ENCODE measurements at regions not wholly inside any gene's neighbourhood (a gene's known extent, or its start where the extent isn't known, plus 50 kb on each side); places are given as distances from the start of the nearest gene placed in this dataset.

DNA sequence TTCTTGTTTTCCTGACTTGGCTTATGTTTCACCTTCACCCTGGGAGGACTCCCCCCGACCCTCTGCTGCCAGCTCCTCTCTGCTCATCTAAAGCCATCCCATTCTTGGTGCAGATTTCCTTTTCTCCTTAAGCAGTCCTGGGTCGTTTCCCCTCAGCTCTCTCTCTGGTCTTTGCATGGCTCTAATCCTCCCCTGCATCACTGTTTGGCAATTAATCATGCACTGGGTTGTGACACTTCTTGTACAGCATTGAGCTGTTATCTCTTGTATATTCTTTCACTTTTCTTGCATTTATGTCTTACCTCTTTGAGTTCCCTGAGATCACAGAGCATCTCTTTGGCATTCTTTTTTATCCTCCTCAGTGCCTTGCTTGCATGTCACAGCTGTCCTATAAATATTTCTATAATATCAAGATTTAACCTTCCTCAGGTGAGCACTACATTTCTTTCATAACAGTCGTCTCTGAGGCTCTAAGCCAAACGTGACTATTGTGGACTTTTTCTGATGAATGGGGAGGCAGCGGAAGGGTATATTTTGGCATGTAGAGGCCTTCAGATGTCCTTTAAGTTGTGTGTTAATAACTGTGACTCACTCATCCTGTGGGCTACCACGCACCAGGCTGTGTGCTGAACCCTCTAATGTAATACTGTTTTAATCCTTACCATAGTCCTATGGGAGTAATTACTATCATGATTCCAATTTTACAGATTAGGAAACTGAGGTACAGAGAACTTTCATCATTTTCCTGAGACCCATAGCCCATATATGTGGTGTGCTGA is 507.5 kb downstream of the SLC4A3 start:
- no peak overlapping the region for H3K4me3 ChIP-seq (ENCODE audit: low read depth, low read length)
- TF ChIP-seq, protein P1, sequence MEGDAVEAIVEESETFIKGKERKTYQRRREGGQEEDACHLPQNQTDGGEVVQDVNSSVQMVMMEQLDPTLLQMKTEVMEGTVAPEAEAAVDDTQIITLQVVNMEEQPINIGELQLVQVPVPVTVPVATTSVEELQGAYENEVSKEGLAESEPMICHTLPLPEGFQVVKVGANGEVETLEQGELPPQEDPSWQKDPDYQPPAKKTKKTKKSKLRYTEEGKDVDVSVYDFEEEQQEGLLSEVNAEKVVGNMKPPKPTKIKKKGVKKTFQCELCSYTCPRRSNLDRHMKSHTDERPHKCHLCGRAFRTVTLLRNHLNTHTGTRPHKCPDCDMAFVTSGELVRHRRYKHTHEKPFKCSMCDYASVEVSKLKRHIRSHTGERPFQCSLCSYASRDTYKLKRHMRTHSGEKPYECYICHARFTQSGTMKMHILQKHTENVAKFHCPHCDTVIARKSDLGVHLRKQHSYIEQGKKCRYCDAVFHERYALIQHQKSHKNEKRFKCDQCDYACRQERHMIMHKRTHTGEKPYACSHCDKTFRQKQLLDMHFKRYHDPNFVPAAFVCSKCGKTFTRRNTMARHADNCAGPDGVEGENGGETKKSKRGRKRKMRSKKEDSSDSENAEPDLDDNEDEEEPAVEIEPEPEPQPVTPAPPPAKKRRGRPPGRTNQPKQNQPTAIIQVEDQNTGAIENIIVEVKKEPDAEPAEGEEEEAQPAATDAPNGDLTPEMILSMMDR (IDR thresholded peaks at IDR 0.05; ENCODE audit: borderline replicate concordance, insufficient read depth, low read depth, low read length): no peak

DNA sequence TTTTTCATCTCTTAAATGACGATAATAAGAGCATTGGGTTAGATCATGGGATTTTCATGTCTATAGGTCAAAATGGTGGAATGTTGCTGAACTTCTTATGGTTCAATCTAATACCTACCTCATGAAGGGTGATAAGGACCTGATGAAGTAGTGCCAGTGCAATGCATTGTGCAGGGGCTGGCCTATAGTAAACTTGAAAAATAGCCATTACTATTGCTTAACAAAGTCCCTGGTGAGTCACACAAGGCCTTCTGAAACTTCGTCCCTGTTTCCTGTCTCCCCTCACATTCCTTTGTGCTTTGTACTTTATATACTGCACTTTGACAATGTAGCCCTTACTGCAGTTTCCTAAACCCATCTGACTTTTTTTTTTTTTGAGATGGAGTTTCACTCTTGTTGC is 515.9 kb downstream of the SLC4A3 start:
- TF ChIP-seq, protein P1 (IDR thresholded peaks at IDR 0.05; ENCODE audit: borderline replicate concordance, insufficient read depth, low read depth, low read length): no peak
- no peak overlapping the region for H3K4me3 ChIP-seq (ENCODE audit: low read depth, low read length)

DNA sequence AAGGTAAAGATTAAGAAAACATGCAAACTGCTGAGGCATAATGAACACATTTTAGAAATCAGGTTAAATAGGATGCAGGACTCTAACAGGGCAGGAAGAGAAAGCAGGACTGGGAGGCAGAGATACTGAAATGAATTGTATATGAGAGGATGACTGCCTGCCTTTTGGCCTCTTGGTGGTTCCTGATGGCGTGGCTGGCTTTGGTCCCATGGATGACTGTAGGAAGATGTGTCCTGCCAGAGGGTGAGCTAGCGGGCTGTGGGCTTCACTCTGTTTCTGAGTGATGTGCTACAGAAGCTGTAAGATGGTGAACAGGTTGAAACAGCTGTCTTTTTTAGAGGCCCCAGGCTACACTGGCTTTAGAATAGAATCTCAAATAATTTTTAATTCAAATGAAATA is 517.0 kb downstream of the SLC4A3 start:
- TF ChIP-seq, protein P1 (IDR thresholded peaks at IDR 0.05; ENCODE audit: borderline replicate concordance, insufficient read depth, low read depth, low read length): no peak
- H3K4me3 ChIP-seq (ENCODE audit: low read depth, low read length): no peak overlapping the region

DNA sequence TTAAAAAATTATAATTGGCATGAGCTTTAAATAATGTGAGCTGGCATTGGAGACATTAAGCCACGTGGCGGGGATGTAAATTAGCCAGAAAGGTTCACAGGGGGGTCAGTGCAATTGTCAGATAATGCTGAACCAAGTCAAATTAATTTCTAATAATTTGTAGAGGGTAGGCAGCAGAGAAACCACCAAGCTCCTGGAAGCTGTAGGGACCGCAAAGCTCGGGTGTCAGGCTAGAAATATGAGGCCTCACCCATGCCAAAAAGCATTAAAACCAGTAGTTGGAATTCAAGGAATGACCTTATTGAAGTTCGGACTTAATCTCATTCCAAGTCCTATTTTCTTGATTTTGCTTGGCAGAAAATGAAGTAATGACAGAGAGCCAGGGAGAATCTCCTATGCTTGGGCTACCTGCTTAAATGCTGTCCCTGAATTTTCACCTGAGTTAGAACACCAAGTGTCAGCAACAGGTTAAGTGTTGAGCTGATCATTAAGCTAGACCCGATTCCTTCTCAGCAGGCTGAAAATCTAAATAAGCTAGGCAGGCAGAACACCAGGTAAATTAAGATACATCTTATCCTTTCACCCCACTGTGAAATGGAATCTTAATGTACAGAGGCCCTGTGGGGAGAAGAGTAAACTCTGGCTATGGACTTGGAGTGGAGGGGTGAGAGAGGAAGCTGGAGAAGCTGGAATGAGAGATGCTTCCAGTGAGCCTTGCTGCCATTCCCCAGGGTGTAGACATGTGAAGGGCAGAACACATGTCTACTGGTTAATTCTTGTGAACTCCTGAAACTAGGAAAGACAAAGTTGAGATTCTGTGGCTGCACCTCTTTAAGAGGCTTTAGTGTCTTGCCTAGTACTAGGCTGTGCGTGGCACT is 520.0 kb downstream of the SLC4A3 start:
- H3K4me3 ChIP-seq (ENCODE audit: low read depth, low read length): no peak overlapping the region
- TF ChIP-seq, protein P1 (IDR thresholded peaks at IDR 0.05; ENCODE audit: borderline replicate concordance, insufficient read depth, low read depth, low read length): no peak

DNA sequence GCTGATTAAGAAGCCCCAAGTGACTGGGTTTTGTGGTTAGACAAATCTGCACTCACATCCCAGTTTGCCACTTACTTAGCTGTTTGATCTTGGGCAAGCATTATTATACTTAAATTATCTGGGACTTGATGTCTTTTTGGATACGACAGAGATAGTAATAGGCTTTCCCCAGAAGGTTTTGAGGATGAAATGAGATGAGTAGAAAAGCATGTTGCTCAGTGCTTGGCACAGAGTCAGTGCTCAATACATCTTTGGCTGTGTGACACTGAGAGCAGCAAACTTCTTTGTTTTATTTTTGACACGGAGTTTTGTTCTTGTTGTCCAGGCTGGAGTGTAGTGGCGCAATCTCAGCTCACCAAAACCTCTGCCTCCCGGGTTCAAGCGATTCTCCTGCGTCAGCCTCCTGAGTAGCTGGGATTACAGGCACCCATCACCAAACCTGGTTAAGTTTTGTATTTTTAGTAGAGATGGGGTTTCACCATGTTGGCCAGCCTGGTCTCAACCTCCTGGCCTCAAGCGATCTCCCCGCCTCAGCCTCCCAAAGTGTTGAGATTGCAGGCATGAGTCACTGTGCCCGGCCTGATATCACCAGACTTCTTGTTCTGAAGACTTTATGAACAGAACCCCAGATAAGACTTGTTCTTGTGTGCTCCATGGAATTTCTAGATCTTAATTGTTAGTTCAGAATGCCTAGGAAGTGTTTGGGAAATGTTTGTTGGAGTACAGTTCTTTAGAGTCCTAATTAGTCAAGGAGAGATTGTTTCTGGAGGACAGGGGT is 521.2 kb downstream of the SLC4A3 start:
- TF ChIP-seq, protein P1 (IDR thresholded peaks at IDR 0.05; ENCODE audit: borderline replicate concordance, insufficient read depth, low read depth, low read length): no peak

DNA sequence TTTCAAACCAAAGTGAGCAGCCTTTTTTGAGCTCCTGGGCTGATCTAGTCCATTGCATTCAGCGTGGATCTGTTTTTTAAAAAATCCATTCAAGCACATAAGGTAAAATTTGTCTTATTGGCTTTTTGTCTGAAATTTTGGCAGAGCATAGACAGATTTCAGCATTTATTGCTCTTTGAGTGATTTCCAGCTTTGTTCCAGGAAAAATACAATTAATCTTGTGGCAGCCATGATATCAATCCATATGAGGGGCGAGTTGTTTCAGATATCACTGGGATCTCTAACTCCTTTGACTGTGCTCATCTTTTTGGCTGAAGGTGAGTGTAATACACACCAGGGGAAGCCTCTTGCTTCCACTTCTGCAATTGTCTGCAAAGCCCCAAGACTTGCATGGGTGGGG is 523.9 kb downstream of the SLC4A3 start:
- TF ChIP-seq, protein P1 (IDR thresholded peaks at IDR 0.05; ENCODE audit: borderline replicate concordance, insufficient read depth, low read depth, low read length): no peak
- no peak overlapping the region for H3K4me3 ChIP-seq (ENCODE audit: low read depth, low read length)

More for the DNA sequence above, 521.2 kb downstream of the SLC4A3 start:
- no peak overlapping the region for H3K4me3 ChIP-seq (ENCODE audit: low read depth, low read length)

Measured in GM12875 (cell line).